Upper lobe of right lung (tissue), 1 donor: ENCODE measurements at regions not wholly inside any gene's neighbourhood (a gene's known extent, or its start where the extent isn't known, plus 50 kb on each side); places are given as distances from the start of the nearest gene placed in this dataset.

ENCODE experiments used
- ATAC-seq: fragments of 200-7000 bp; cut with Tn5 transposase; one replicate; pipeline ENCODE4 v1.9.1; 2020; ENCODE audit warnings: mild to moderate bottlenecking, moderate library complexity
- DNase-seq: peaks from one replicate; pipeline ENCODE4 v3.0.0-alpha.2; 2020
- H3K27ac ChIP-seq: fragments of 200-600 bp; one replicate; pipeline ENCODE4 v1.8.0; 2022
- H3K27me3 ChIP-seq: fragments of 200-600 bp; one replicate; pipeline ENCODE4 v1.8.0; 2022; ENCODE audit warnings: mild to moderate bottlenecking
- H3K36me3 ChIP-seq: fragments of 200-600 bp; one replicate; pipeline ENCODE4 v1.8.0; 2022
- H3K4me1 ChIP-seq: fragments of 200-600 bp; one replicate; pipeline ENCODE4 v1.8.0; 2022
- H3K4me3 ChIP-seq: fragments of 200-600 bp; one replicate; pipeline ENCODE4 v1.8.0; 2022; ENCODE audit warnings: mild to moderate bottlenecking
- H3K9me3 ChIP-seq: fragments of 200-600 bp; one replicate; pipeline ENCODE4 v1.8.0; 2022
- intact Hi-C: fragments of 100-400 bp; cut with DNase I; formaldehyde crosslinking; loops from one replicate; pipeline ENCODE4 v1.11.0; 2022
- TF ChIP-seq, protein P1 (sequence below): fragments of 200-600 bp; IDR thresholded peaks from one replicate; pipeline ENCODE4 v1.8.0; 2022; ENCODE audit warnings: antibody characterized with exemption
- donor health status: DM: no; HTN: yes; CAD: no; lungs with severe emphysema.

DNA sequence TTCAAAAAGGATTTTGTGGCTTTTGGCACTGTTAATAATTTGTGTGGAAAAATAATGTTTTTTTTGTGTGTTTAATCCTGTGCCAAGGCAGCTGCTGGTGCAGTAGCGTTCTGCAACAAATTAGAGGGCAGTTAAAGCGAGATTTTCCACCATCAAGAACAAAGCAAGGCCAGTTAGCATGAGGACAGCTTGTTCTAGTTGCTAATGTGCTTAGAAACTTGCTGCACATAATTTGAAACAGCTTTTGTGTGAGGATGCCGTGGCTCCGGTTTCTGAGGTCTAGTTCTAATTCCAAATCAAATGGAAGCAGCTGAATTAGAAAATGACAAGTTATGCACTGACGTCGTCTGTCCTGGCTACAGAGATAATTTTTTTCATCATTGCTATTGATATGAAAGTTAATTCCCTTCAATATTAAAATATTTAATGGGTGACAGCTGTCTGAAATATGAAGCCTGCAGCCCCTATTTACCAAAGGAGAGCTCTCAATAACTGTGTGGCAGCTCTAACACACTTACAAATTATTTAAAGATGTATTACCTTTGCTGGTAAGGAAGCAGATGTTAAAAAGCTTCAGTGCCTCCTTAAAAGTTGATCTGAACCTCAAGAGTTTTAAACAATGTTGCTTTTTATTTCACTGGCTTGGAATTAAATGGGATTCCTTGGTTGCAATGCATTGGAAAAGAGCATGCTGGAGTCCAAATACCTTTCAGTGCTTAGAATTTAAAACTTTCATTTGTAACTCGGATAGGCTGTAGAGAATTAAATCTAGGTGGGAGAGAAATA, 128.6 kb downstream of the SPATA31D1 start:
- DNase-seq = no peak
- Histone ChIP-seq H3K27ac (no peak overlapping the region), H3K9me3 (no peaks in the 10 kb centered on the region), H3K27me3 (no peaks in the 10 kb centered on the region), H3K4me3 (no peak overlapping the region), H3K4me1 (no peaks in the 10 kb centered on the region), H3K36me3 (no peaks in the 10 kb centered on the region)
- ATAC-seq = no peak
- intact Hi-C loops = no loop called here
- TF ChIP-seq, protein P1, sequence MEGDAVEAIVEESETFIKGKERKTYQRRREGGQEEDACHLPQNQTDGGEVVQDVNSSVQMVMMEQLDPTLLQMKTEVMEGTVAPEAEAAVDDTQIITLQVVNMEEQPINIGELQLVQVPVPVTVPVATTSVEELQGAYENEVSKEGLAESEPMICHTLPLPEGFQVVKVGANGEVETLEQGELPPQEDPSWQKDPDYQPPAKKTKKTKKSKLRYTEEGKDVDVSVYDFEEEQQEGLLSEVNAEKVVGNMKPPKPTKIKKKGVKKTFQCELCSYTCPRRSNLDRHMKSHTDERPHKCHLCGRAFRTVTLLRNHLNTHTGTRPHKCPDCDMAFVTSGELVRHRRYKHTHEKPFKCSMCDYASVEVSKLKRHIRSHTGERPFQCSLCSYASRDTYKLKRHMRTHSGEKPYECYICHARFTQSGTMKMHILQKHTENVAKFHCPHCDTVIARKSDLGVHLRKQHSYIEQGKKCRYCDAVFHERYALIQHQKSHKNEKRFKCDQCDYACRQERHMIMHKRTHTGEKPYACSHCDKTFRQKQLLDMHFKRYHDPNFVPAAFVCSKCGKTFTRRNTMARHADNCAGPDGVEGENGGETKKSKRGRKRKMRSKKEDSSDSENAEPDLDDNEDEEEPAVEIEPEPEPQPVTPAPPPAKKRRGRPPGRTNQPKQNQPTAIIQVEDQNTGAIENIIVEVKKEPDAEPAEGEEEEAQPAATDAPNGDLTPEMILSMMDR = no peak

DNA sequence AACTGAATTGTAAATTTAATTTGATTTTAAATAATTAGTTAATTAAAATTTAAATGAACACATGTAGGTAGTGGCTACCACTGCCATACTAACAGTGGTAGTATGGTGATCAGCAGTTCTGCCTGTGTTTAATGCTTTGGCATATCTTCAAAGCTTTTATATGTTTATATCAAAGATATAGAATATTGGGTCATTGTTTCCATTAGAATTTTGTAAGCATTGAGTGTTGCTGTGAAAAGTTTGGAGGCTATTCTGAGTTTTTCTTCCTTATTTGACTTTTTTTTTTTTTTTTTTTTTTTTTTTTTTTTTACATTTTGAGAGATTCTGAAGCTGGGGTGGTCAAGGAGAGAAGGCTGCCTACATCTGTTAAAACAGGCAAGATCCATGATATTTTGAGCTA, 134.2 kb downstream of the SPATA31D1 start:
- ATAC-seq (no peak), DNase-seq (no peak)
- H3K27ac ChIP-seq = no peak overlapping the region
- H3K9me3 ChIP-seq = no peaks in the 10 kb centered on the region
- no peaks in the 10 kb centered on the region for H3K4me1 ChIP-seq
- no peaks in the 10 kb centered on the region for H3K27me3 ChIP-seq
- intact Hi-C loops = no loop called here
- H3K4me3 ChIP-seq = no peak overlapping the region
- TF ChIP-seq, protein P1 = no peak
- no peaks in the 10 kb centered on the region for H3K36me3 ChIP-seq

DNA sequence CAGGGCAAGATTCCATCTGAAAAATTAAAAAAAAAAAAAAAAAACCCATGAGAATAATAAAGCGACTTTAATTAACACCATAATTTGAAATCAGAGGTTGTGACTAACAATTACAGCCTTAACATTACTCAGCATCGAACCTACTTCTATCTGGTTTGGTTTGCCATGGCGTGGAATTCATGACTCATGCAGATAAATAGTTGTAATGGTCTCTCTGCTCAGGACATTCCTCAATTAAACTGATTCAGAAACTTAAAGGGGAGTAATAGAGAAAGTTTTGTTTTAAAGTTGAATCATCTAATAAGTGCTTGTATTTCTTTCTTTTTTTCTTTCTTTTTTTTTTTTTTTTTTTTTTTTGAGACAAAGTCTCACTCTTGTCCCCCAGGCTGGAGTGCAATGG, 135.5 kb downstream of the SPATA31D1 start:
- Histone ChIP-seq H3K27ac (no peak overlapping the region), H3K27me3 (no peaks in the 10 kb centered on the region), H3K4me1 (no peaks in the 10 kb centered on the region), H3K4me3 (no peak overlapping the region), H3K36me3 (no peaks in the 10 kb centered on the region), H3K9me3 (no peaks in the 10 kb centered on the region)
- intact Hi-C loops = no loop called here
- TF ChIP-seq, protein P1 = no peak
- DNase-seq = no peak
- ATAC-seq = no peak

DNA sequence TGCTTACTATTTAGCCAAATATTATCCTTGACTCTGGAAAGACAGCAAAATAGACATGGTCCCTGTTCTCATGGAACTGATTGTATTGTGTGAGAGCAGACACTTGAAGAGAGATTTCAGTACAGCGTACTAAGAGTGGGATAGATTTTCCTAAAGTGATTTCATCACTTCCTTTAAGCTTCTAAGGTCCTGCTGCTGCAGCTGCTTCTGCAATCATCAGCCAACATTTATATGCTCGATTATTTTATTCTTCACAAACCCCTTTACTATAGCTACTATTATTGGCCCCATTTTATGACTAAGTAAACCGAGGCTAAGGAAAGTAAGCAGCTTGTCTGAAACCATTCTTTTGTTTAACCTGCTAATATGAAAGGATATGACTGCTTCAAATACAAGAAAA, 137.7 kb downstream of the SPATA31D1 start:
- Histone ChIP-seq H3K4me1 (no peaks in the 10 kb centered on the region), H3K27me3 (no peaks in the 10 kb centered on the region), H3K27ac (no peak overlapping the region), H3K4me3 (no peak overlapping the region), H3K36me3 (no peaks in the 10 kb centered on the region), H3K9me3 (no peaks in the 10 kb centered on the region)
- ATAC-seq (no peak), DNase-seq (no peak)
- TF ChIP-seq, protein P1 = no peak
- intact Hi-C loops = no loop called here

DNA sequence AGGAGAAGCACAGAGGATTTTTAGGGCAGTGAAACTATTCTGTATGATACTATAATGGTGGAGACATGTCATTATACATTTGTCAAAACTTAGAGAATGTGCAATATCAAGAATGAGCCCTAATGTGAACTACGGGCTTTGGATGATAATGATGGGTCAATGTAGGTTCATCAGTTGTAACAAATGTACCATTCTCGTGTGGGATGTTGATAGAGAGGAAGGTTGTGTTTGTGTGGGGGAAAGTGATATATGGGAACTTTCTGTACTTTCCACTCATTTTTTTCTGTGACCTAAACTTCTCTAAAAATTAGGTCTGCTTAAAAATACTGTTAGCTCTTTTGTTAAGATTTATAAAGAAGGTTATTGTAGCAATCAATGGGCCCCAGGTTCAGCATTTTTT, 138.9 kb downstream of the SPATA31D1 start:
- Histone ChIP-seq H3K4me1 (no peaks in the 10 kb centered on the region), H3K4me3 (no peak overlapping the region), H3K27ac (no peak overlapping the region), H3K27me3 (no peaks in the 10 kb centered on the region), H3K9me3 (no peaks in the 10 kb centered on the region), H3K36me3 (no peaks in the 10 kb centered on the region)
- no peak for ATAC-seq
- intact Hi-C loops = no loop called here
- no peak for DNase-seq
- TF ChIP-seq, protein P1 = no peak
